ENCODE measurements at regions not wholly inside any gene's neighbourhood (a gene's known extent, or its start where the extent isn't known, plus 50 kb on each side); places are given as distances from the start of the nearest gene placed in this dataset.
"Not testable (repeated sequence)": the region's sequence is repeated elsewhere in the genome, so short reads cannot be mapped to it uniquely, and the experiment has no call there.

DNA sequence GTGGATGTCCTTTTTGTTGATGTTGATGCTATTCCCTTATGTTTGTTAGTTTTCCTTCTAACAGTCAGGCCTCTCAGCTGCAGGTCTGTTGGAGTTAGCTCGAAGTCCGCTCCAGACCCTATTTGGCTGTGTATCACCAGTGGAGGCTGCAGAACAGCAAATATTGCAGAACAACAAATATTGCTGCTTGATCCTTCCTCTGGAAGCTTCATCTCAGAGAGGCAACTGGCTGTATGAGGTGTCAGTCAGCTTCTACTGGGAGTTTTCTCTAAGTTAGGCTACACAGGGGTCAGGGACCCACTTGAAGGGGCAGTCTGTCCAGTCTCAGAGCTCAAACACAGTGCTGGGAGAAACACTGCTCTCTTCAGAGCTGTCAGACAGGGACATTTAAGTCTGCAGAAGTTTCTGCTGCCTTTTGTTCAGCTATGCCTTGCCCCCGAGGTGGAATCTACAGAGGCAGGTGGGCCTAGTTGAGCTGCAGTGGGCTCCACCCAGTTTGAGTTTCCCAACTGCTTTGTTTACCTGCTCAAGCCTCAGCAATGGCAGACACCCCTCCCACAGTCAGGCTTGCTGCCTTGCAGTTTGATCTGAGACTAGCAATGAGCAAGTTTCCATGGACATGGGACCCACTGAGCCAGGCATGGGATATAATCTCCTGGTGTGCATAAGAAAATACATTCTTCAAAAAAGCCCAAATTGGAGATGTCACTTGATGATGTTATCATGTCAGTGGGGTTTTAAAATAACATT lies 99.5 kb downstream of the KDM5D start:
- no peak for DNase-seq (ENCODE audit: low read depth in 2 of 2)

- no peak for DNase-seq (ENCODE audit: low read depth in 2 of 2)
Observed at GRCh38 chrY:19637651-19638347, 106.7 kb downstream of the KDM5D start.

DNA sequence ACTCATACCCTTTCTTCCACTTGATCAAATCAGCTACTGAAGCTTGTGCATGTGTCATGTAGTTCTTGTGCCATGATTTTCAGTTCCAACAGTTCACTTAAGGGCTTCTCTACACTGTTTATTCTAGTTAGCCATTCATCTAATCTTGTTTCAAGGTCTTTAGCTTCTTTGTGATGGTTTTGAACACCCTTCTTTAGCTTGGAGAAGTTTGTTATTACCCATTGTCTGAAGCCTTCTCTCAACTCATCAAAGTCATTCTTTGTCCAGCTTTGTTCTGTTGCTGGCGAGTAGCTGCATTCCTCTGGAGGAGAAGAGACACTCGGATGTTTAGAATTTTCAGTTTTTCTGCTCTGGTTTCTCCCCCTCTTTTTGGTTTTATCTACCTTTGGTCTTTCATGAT lies 115.6 kb downstream of the KDM5D start:
- no peak for DNase-seq (ENCODE audit: low read depth in 2 of 2)

DNA sequence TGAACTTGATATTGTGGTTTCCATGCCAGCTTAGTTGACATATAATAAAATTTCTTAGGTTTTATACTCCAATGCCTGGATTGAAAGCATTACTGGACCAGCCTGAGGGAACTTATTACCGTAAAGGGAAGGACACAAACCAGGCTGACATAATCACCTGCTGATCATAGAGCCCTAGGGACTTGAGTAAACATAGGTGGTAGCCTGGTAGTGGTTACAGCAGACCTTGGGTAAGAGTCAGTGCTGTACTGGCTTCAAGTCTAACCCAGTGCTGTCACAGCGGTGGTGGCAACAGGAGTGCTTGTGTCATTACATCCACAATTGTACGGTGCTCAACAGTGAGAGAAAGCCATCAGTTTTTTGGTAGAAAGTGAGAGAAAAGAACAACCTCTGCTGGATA lies 122.1 kb downstream of the KDM5D start:
- no peak for DNase-seq (ENCODE audit: low read depth in 2 of 2)

- no peak for DNase-seq (ENCODE audit: low read depth in 2 of 2)
Observed at GRCh38 chrY:19621756-19622155, 122.8 kb downstream of the KDM5D start.

DNA sequence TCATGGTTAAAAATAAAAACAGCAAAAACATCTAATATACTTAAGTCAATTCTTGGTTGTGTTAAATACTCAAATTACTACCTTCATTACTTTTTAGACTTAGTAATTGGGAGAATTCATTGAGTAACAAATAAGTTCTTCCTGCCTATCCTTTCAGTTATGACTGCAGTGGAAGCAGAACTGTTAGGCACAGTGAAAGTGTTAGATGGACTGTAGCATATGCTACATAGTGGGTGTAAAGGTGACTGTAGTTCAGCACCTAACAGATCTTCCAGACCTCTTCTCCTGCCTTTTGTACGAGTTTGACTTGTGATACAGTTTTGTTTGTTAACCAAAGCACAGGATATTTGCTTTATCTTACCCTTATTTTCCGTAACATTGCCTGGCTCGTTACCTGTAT lies 143.4 kb downstream of the KDM5D start:
- DNase-seq (ENCODE audit: low read depth in 2 of 2): no peak

DNA sequence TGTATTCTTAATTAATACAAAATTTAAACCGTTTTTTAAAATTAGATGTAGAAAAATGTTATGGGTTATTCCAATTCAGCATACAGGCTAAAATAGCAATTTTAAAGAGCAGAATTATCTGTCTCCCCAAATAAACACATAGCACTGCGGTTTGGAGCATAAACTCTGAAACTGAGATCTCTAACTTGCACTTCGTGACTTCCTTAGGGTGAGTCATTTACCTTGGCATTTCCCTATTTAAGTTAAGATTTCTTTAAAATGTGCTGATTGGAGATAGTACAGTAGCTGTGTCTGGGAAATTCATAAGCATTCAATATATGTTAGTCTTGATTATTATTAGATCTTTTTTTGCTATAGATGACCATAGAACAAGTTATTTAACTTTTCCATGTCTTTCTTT lies 143.8 kb downstream of the KDM5D start:
- no peak for DNase-seq (ENCODE audit: low read depth in 2 of 2)

- no peak for DNase-seq (ENCODE audit: low read depth in 2 of 2)
Observed at GRCh38 chrY:19590235-19590634, 154.3 kb downstream of the KDM5D start.

GRCh38 chrY:19589664-19590063 lies 154.9 kb downstream of the KDM5D start:
- DNase-seq (ENCODE audit: low read depth in 2 of 2): no peak

GRCh38 chrY:19587311-19587710 lies 157.2 kb downstream of the KDM5D start:
- DNase-seq (ENCODE audit: low read depth in 2 of 2): no peak

DNA sequence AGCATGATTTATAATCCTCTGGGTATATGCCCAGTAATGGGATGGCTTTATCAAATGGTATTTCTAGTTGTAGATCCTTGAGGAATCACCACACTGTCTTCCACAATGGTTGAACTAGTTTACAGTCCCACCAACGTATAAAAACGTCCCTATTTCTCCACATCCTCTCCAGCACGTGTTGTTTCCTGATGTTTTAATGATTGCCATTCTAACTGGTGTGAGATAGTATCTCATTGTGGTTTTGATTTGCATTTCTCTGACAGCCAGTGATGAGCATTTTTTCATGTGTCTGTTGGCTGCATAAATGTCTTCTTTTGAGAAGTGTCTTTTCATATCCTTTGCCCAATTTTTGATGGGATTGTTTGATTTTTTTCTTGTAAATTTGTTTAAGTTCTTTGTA lies 163.5 kb downstream of the KDM5D start:
- not testable (repeated sequence) for DNase-seq (ENCODE audit: low read depth in 2 of 2)

GRCh38 chrY:19578281-19578874 lies 166.1 kb downstream of the KDM5D start:
- DNase-seq (ENCODE audit: low read depth in 2 of 2): no peak

GRCh38 chrY:19577250-19577649 lies 167.3 kb downstream of the KDM5D start:
- no peak for DNase-seq (ENCODE audit: low read depth in 2 of 2)

DNA sequence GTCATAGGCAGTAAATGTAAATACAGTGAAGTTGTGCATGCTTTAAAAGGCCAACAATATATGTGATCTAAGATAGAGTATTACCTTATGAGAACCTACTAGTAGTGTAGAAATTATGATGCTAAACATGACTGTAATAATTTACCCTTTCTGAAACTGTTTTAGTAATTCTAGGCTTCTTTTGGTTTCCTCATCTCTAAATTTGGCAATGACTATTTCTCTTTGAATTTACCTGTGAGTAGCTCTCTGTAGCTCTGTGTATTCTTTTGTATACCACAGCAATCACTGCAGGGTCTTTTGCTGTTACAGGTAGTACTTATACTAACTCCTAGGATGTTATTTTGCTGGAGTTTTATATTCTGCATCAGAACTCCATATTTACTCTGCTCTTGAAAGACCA lies 169.6 kb downstream of the KDM5D start:
- no peak for DNase-seq (ENCODE audit: low read depth in 2 of 2)

DNA sequence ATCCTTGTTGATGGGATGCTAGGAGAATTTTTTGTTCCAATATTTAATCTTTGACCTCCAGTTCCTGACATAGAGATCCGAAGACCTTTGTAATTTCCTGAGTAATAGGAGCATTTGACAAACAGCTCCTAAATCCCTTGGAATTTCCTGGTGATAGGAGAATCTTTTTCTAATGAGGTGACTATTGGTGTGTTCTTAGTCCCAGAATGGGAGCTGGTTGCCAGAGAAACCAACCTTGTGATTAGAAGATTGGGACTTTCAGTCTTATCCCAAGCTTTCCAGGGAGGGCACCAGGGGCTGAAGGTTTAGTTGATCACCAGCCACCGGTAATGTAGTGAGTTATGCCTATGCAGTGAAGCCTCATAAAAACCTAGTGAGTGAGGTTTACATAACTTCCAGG lies 170.9 kb downstream of the KDM5D start:
- DNase-seq (ENCODE audit: low read depth in 2 of 2): no peak

DNA sequence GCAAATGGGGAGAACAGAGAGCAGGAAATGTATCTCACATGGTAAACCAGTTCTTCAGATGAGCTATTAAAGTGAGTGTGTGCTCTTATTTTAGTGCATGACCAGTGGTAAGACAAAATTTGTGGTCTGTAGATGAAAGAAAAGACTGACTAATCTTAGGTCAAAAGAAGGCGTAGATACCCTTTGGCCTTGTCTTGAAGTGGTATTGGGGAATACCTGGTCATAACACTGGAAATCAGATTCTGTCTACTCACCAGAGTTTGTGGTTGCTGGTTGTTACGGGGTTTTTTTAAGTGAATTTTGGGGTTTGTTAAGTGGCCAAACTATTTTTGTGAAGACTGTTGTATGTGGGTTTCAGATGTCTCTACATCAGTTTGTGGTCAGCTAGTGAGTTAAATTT lies 173.5 kb downstream of the KDM5D start:
- DNase-seq (ENCODE audit: low read depth in 2 of 2): no peak

DNA sequence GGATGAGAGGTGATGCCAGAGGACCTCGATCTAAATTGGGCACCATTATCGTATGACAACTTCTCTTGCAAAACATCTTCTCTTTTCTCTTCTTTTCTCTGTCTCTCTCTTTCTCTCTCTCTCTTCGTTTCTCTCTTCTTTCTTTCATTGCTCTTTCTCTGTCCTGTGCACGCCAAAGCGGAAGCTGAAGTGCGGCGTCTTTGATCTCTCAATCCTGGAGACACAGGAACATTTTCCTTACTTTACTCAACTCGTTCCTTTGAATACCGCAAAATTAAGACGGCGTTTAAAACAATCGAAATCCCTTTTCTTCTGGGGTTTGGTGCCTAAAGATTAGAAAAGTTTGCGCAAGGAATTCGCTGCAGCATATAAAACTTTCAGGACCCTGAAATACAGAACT lies 176.6 kb downstream of the KDM5D start:
- no peak for DNase-seq (ENCODE audit: low read depth in 2 of 2)

GRCh38 chrY:19567051-19567921 lies 177.2 kb downstream of the KDM5D start:
- peak in 1 of 2 donors; percentile 62 for DNase-seq (ENCODE audit: low read depth in 2 of 2)

- DNase-seq (ENCODE audit: low read depth in 2 of 2): no peak
Observed at GRCh38 chrY:19559161-19559560, 185.4 kb downstream of the KDM5D start.

- no peak for DNase-seq (ENCODE audit: low read depth in 2 of 2)
Observed at GRCh38 chrY:19549671-19550466, 194.7 kb downstream of the KDM5D start.
